ENCODE measurements at regions not wholly inside any gene's neighbourhood (a gene's known extent, or its start where the extent isn't known, plus 50 kb on each side); places are given as distances from the start of the nearest gene placed in this dataset.

GRCh38 chr3:168817177-168817576, 721.5 kb upstream of the GOLIM4 start:
- whole genome bisulfite sequencing, 2 donors = 86 to 91% methylated on average over 4 of the region's 4 CpGs

GRCh38 chr3:168815946-168816345, 720.2 kb upstream of the GOLIM4 start:
- H3K4me1 ChIP-seq = no peaks in the 10 kb centered on the region
- no peaks in the 10 kb centered on the region for H3K9me3 ChIP-seq
- no peaks in the 10 kb centered on the region for H3K36me3 ChIP-seq
- DNase-seq (no peak), ATAC-seq (ENCODE audit: low FRiP score in 2 of 2) (no peak)
- WGBS, 2 donors = 73 to 75% methylated on average over 2 of the region's 2 CpGs
- no peak overlapping the region for H3K27ac ChIP-seq
- no peaks in the 10 kb centered on the region for H3K27me3 ChIP-seq
- H3K4me3 ChIP-seq = no peak overlapping the region
- TF ChIP-seq CTCF (IDR thresholded peaks at IDR 0.05) (no peak), EP300 (IDR thresholded peaks at IDR 0.05) (no peak), POLR2A (IDR thresholded peaks at IDR 0.05) (no peak), POLR2AphosphoS5 (IDR thresholded peaks at IDR 0.05) (no peak)

More at GRCh38 chr3:168817177-168817576, 721.5 kb upstream of the GOLIM4 start:
- TF ChIP-seq CTCF (IDR thresholded peaks at IDR 0.05) (no peak), POLR2A (IDR thresholded peaks at IDR 0.05) (no peak), EP300 (IDR thresholded peaks at IDR 0.05) (no peak), POLR2AphosphoS5 (IDR thresholded peaks at IDR 0.05) (no peak)
- H3K27ac ChIP-seq = no peak overlapping the region
- H3K4me3 ChIP-seq = no peak overlapping the region
- H3K36me3 ChIP-seq = no peaks in the 10 kb centered on the region
- ATAC-seq (ENCODE audit: low FRiP score in 2 of 2) (no peak), DNase-seq (no peak)
- H3K9me3 ChIP-seq = no peaks in the 10 kb centered on the region
- no peaks in the 10 kb centered on the region for H3K27me3 ChIP-seq
- H3K4me1 ChIP-seq = no peaks in the 10 kb centered on the region

GRCh38 chr3:168813225-168813802, 717.6 kb upstream of the GOLIM4 start:
- H3K27ac ChIP-seq = no peak overlapping the region
- ATAC-seq (ENCODE audit: low FRiP score in 2 of 2) (no peak), DNase-seq (no peak)
- WGBS, 2 donors = 92 to 95% methylated on average over 2 of the region's 2 CpGs
- H3K4me1 ChIP-seq = no peaks in the 10 kb centered on the region
- no peaks in the 10 kb centered on the region for H3K36me3 ChIP-seq
- no peak overlapping the region for H3K4me3 ChIP-seq
- H3K27me3 ChIP-seq = no peaks in the 10 kb centered on the region
- no peaks in the 10 kb centered on the region for H3K9me3 ChIP-seq
- TF ChIP-seq POLR2AphosphoS5 (IDR thresholded peaks at IDR 0.05) (no peak), CTCF (IDR thresholded peaks at IDR 0.05) (no peak), POLR2A (IDR thresholded peaks at IDR 0.05) (no peak), EP300 (IDR thresholded peaks at IDR 0.05) (no peak)

- no peak for ATAC-seq (ENCODE audit: low FRiP score in 2 of 2)
- H3K9me3 ChIP-seq = no peaks in the 10 kb centered on the region
- H3K4me1 ChIP-seq = no peaks in the 10 kb centered on the region
- H3K4me3 ChIP-seq = no peak overlapping the region
- WGBS, 2 donors = 72 to 78% methylated on average over 3 of the region's 3 CpGs
- no peaks in the 10 kb centered on the region for H3K36me3 ChIP-seq
- no peak for DNase-seq
- no peaks in the 10 kb centered on the region for H3K27me3 ChIP-seq
- no peak overlapping the region for H3K27ac ChIP-seq
- TF ChIP-seq POLR2A (IDR thresholded peaks at IDR 0.05) (no peak), CTCF (IDR thresholded peaks at IDR 0.05) (no peak), EP300 (IDR thresholded peaks at IDR 0.05) (no peak), POLR2AphosphoS5 (IDR thresholded peaks at IDR 0.05) (no peak)
Measured at GRCh38 chr3:168812234-168812633, 716.5 kb upstream of the GOLIM4 start.

- Histone ChIP-seq H3K9me3 (no peaks in the 10 kb centered on the region), H3K27me3 (no peaks in the 10 kb centered on the region), H3K36me3 (no peaks in the 10 kb centered on the region), H3K4me3 (no peak overlapping the region), H3K4me1 (no peaks in the 10 kb centered on the region), H3K27ac (no peak overlapping the region)
- DNase-seq (no peak), ATAC-seq (ENCODE audit: low FRiP score in 2 of 2) (no peak)
- 87 to 92% methylated on average over 3 of the region's 3 CpGs for whole genome bisulfite sequencing, 2 donors
- no peak for TF ChIP-seq CTCF (IDR thresholded peaks at IDR 0.05)
- TF ChIP-seq EP300 (IDR thresholded peaks at IDR 0.05) = no peak
- TF ChIP-seq POLR2AphosphoS5 (IDR thresholded peaks at IDR 0.05) = no peak
- no peak for TF ChIP-seq POLR2A (IDR thresholded peaks at IDR 0.05)
Measured at GRCh38 chr3:168808596-168808995, 712.9 kb upstream of the GOLIM4 start.

Measured in upper lobe of left lung (tissue), 6 donors.